ENCODE measurements at regions not wholly inside any gene's neighbourhood (a gene's known extent, or its start where the extent isn't known, plus 50 kb on each side); places are given as distances from the start of the nearest gene placed in this dataset.

DNA sequence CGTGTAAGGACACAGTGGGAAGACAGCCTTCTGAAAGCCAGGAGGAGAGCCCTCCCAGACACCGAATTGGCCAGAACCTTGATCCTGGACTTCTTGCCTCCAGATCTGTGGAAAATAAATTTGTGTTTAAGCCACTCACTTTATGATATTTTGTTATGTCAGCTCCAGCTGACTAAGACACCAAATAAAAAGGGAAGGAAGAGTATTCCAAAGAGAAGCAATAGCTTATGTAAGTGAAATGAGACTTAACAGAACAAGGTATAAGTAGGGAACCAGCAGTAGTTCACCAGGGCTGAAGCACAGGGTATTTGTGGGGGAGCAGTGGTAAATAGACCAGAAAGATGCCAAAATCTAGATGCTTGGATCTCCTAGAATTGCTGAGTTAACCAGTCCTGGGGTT, 94.2 kb upstream of the WLS start:
- H3K4me3 ChIP-seq: no peak overlapping the region
- no peaks in the 10 kb centered on the region for H3K27me3 ChIP-seq
- no peak overlapping the region for H3K27ac ChIP-seq
- H4K20me1 ChIP-seq: no peaks in the 10 kb centered on the region
- H3K4me1 ChIP-seq: peaks cover 0 to 7% (median 0%) of the 10 kb centered on the region in 10 experiments; a peak in 2 of 20 replicates
- 0 out of 22 replicates have a peak, but pooled peaks cover 0 to 3% (median 0%) of the 10 kb centered on the region in 11 experiments for H3K9me3 ChIP-seq (replicated peaks in 1 of 11)
- peak overlapping the region in 1 of 11 experiments; percentile 35; a peak in 1 of 22 replicates for H3K4me2 ChIP-seq
- no peak for TF ChIP-seq Cebpa-rat (IDR thresholded peaks at IDR 0.05)
- H3K36me3 ChIP-seq: no peaks in the 10 kb centered on the region
- no peak overlapping the region for H3K9ac ChIP-seq

DNA sequence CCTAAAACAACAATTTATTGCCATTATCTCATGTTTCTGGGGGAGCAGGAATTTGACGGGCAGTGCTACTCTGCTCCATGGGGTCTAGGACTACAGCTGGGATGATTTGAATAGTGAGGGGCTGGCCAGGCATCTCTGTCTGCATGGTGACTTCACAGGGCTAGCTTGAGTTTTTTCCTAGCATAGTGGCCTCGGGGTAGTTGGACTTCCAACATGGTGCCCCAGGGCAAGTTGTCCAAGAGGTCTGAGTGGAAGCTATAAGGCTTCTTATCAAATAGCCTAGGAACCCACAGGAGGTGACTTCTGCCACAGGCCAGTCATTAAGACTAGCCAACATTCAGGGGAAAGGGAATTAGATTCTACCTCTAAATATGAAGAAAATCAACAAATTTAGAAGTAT, 92.0 kb upstream of the WLS start:
- Histone ChIP-seq H3K9me3 (replicated peaks in 1 of 11) (0 out of 22 replicates have a peak, but pooled peaks cover 0 to 3% (median 0%) of the 10 kb centered on the region in 11 experiments), H3K36me3 (no peaks in the 10 kb centered on the region), H3K27ac (no peak overlapping the region), H4K20me1 (no peaks in the 10 kb centered on the region), H3K9ac (no peak overlapping the region), H3K27me3 (no peaks in the 10 kb centered on the region), H3K4me3 (no peak overlapping the region), H3K4me1 (peaks cover 0 to 7% (median 0%) of the 10 kb centered on the region in 10 experiments; a peak in 1 of 20 replicates), H3K4me2 (no peak overlapping the region)
- no peak for TF ChIP-seq Cebpa-rat (IDR thresholded peaks at IDR 0.05)

DNA sequence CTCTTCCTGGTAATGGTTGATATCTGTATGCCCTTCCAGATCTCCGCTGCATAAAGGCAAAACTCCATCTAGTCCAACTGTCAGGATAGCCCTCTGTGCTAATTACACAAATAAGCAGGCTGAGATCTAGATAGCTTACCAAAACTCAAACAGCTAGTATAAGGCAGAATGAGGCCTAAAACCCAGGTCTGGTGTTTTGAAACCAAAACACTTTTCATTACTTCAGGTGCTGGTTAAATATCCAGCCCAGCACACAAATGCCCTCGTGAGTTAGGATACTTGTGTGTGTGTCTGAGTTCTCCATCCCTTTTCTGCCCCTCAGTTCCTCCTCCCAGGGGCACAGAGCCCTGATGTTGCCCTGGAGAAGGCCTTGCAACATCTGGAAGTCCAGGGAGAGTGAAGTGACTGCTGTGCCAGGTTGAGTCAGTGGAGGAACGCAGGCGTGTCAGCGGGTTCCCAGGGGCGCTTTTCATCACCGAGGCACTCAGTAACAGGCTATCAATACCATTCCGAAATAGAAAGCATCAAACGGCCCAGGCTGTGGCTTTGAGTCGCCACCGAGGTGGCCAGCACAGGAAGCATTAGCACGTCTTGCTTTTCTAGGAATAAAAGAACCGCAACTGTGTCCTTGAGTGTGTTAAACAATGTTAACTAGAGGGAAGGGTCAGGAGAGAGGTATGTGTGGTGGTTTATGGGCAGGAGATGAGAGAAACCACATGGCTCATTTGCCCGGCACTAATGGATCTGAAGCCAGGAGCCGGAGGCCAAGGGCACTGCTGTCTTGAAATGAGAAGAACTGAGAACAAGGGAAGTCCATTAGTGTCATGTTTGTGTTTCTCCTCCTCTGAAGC, 90.7 kb upstream of the WLS start:
- H3K4me3 ChIP-seq: no peak overlapping the region
- no peak overlapping the region for H3K9ac ChIP-seq
- no peak overlapping the region for H3K27ac ChIP-seq
- no peaks in the 10 kb centered on the region for H3K27me3 ChIP-seq
- H3K4me1 ChIP-seq: peaks cover 0 to 7% (median 0%) of the 10 kb centered on the region in 10 experiments; a peak in 1 of 20 replicates
- 0 out of 22 replicates have a peak, but pooled peaks cover 0 to 3% (median 0%) of the 10 kb centered on the region in 11 experiments for H3K9me3 ChIP-seq (replicated peaks in 1 of 11)
- no peak for TF ChIP-seq Cebpa-rat (IDR thresholded peaks at IDR 0.05)
- no peak overlapping the region for H3K4me2 ChIP-seq
- no peaks in the 10 kb centered on the region for H4K20me1 ChIP-seq
- no peaks in the 10 kb centered on the region for H3K36me3 ChIP-seq

DNA sequence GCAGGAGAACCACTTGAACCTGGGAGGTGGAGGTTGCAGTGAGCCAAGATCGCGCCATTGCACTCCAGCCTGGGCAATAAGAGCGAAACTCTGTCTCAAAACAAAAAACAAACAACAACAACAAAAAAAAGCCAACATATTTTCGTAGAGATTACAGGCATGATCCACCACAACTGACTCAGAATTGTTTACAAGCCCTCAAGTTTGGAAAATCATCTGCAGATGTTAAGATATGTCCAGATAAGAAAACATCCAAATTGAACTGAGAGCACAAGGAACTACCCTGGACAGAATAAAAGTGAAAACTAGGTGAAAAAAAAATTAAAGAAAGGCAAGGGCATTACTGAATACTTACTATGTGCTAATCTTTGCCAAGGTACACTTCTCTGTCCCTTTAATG, 89.8 kb upstream of the WLS start:
- Histone ChIP-seq H3K4me1 (peaks cover 0 to 7% (median 0%) of the 10 kb centered on the region in 10 experiments; a peak in 1 of 20 replicates), H3K4me3 (no peak overlapping the region), H3K9ac (no peak overlapping the region), H3K4me2 (no peak overlapping the region), H3K36me3 (no peaks in the 10 kb centered on the region), H3K9me3 (replicated peaks in 1 of 11) (0 out of 22 replicates have a peak, but pooled peaks cover 0 to 3% (median 0%) of the 10 kb centered on the region in 11 experiments), H4K20me1 (no peaks in the 10 kb centered on the region), H3K27me3 (no peaks in the 10 kb centered on the region), H3K27ac (no peak overlapping the region)
- no peak for TF ChIP-seq Cebpa-rat (IDR thresholded peaks at IDR 0.05)

DNA sequence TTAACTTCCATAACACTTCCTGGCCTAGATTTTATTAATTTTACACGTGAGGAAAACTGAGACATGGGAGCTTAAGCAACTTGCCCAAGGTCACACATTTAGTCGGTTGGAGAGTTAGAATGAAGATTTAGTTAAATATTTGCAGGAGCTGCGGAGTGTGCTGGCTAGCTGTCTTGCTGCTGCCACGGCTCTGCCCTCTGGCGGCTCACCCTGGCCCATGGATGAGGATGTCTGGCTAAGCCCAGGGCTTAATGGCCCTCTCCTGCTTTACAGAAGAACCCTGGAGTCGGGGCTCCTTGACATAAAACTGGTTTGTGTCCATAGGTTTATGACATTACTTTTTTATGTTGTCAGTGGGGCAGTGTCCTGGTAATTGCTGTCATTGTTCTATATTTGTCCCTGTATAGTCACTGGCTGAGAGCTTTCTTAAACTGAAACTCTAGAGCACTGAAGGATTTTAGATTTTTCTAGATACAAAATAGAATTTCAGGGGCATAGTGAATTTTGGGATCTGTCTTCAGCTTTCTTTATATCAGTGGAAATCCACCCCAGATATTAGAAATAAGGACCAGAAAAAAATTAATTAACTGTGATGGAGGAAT, 88.9 kb upstream of the WLS start:
- Histone ChIP-seq H3K9ac (no peak overlapping the region), H4K20me1 (no peaks in the 10 kb centered on the region), H3K4me2 (no peak overlapping the region), H3K27me3 (no peaks in the 10 kb centered on the region), H3K4me3 (no peak overlapping the region), H3K36me3 (no peaks in the 10 kb centered on the region), H3K9me3 (replicated peaks in 1 of 11) (0 out of 22 replicates have a peak, but pooled peaks cover 0 to 3% (median 0%) of the 10 kb centered on the region in 11 experiments), H3K27ac (no peak overlapping the region), H3K4me1 (peaks cover 0 to 2% (median 0%) of the 10 kb centered on the region in 10 experiments; a peak in 1 of 20 replicates)
- no peak for TF ChIP-seq Cebpa-rat (IDR thresholded peaks at IDR 0.05)

DNA sequence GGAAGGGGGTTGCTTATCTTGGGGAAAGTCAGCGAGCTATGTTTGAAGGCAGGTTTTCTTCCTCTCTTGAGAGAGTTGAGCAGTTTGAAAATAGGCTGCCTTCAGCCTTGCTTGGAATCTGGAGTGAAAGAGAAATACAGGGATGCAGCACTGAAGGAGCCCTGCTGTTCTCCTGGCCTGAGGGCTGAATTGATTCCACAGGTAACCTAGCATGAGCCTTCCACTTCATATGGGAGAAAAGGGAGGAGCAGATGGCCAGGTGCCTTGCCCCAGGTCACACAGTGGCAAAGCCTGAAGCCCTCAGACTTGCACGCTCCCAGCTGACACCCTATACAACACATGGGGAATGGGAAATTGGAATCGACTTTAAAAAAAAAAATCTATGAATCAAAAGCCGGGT, 88.0 kb upstream of the WLS start:
- H3K27ac ChIP-seq: no peak overlapping the region
- H3K4me2 ChIP-seq: no peak overlapping the region
- H3K27me3 ChIP-seq: no peaks in the 10 kb centered on the region
- H3K9me3 ChIP-seq (replicated peaks in 1 of 11): no peaks in the 10 kb centered on the region
- no peak for TF ChIP-seq Cebpa-rat (IDR thresholded peaks at IDR 0.05)
- no peak overlapping the region for H3K9ac ChIP-seq
- H3K36me3 ChIP-seq: no peaks in the 10 kb centered on the region
- no peaks in the 10 kb centered on the region for H4K20me1 ChIP-seq
- H3K4me1 ChIP-seq: no peaks in the 10 kb centered on the region
- H3K4me3 ChIP-seq: no peak overlapping the region

DNA sequence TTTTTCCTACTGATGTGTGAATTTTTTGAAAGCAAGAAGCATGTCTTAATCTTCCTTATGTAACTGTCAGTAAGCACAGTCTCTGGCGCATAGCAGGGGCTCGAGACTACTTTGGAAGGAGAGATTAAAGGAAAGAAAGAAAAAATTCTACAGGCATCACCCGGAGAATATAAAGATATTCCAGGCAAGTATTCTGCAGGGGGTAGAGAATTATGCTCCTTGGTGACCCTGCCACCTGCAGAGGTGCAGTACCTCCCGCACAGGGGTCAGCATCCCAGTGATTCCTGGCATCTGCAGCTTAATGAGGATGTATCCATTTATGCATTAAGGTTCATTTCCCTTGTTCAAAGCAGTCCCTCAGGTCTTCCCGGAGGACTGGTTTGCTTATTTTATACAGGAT, 87.6 kb upstream of the WLS start:
- no peak for TF ChIP-seq Cebpa-rat (IDR thresholded peaks at IDR 0.05)
- Histone ChIP-seq H3K27me3 (no peaks in the 10 kb centered on the region), H3K36me3 (no peaks in the 10 kb centered on the region), H3K9ac (no peak overlapping the region), H3K4me2 (no peak overlapping the region), H3K4me3 (no peak overlapping the region), H3K27ac (no peak overlapping the region), H3K4me1 (no peaks in the 10 kb centered on the region), H4K20me1 (no peaks in the 10 kb centered on the region), H3K9me3 (replicated peaks in 1 of 11) (no peaks in the 10 kb centered on the region)

DNA sequence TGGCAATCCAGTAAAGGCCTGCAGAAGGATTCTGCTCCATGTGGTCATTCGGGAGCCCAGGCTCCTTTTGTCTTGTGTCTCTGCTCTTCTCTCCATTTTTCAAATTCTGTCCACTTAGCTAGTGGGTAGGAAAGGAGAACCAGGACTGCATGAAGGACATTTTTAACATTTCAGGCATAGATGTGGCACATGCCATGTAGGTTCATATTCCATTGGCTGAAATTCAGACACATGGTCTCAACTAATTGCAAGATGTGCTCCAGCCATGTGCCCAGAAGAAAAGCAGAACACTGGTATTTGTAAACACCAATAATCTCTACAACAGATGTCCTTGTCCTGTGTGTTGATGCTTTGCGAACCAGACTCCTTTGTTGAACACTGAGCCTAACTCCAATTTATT, 85.2 kb upstream of the WLS start:
- no peaks in the 10 kb centered on the region for H3K4me1 ChIP-seq
- H3K9ac ChIP-seq: no peak overlapping the region

DNA sequence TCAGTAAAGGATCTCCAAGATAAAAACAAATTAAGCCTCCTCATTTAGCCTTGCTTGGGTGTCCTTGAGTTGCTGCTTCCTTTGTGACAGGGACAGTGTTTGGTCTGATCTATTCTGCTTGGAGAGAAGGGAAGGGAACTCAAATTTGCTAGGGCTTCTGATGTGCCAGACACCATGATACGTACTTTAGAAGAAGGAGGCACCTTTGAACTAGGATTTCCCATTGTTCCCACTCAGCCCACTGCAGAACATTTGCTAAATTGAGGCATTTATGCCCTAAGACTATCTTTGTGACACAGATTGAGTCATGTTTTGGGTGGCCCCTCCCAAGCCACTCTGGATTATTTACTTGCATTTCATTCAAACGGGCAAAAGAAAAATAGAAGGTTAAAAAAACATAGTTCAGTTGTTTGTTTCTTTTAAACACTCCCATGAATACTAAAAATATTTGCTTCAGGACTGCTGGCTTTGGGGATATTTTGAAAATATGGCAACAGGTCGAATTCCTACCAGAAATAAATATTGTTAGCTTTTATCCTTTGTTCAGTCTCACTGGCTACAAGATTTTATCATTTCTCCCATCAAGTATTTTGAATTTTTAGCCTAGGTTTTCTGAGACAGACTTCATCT, 81.9 kb upstream of the WLS start:
- no peaks in the 10 kb centered on the region for H3K4me1 ChIP-seq
- H3K9me3 ChIP-seq (replicated peaks in 1 of 11): no peaks in the 10 kb centered on the region; a peak in 1 of 22 replicates
- no peak overlapping the region for H3K4me3 ChIP-seq
- no peaks in the 10 kb centered on the region for H4K20me1 ChIP-seq
- no peak for TF ChIP-seq Cebpa-rat (IDR thresholded peaks at IDR 0.05)
- H3K4me2 ChIP-seq: no peak overlapping the region
- H3K27ac ChIP-seq: no peak overlapping the region
- H3K9ac ChIP-seq: no peak overlapping the region
- no peaks in the 10 kb centered on the region for H3K36me3 ChIP-seq
- H3K27me3 ChIP-seq: no peaks in the 10 kb centered on the region

More for the DNA sequence above, 85.2 kb upstream of the WLS start:
- TF ChIP-seq Cebpa-rat (IDR thresholded peaks at IDR 0.05): no peak
- no peak overlapping the region for H3K27ac ChIP-seq
- H3K4me3 ChIP-seq: no peak overlapping the region
- H4K20me1 ChIP-seq: no peaks in the 10 kb centered on the region
- H3K4me2 ChIP-seq: no peak overlapping the region
- no peaks in the 10 kb centered on the region for H3K27me3 ChIP-seq
- no peaks in the 10 kb centered on the region for H3K36me3 ChIP-seq
- no peaks in the 10 kb centered on the region for H3K9me3 ChIP-seq (replicated peaks in 1 of 11)

Data from BLaER1 treated with 17β-estradiol and CSF1 and Interleukin-3, amounts not matched to agents 10 nM and 100 nM (cell line).